GM23338 (cell line): ENCODE measurements at regions not wholly inside any gene's neighbourhood (a gene's known extent, or its start where the extent isn't known, plus 50 kb on each side); places are given as distances from the start of the nearest gene placed in this dataset.

Experiments used
- EZH2 ChIP-seq: fragments of 200-600 bp; sonication (generic); IDR thresholded peaks from one replicate; pipeline ENCODE4 v1.8.0; 2017; ENCODE audit warnings: antibody characterized with exemption, mild to moderate bottlenecking, low read depth; ENCODE audit not compliant: unreplicated experiment
- ZNF331 ChIP-seq: fragments of 250-450 bp; sonication (Bioruptor Pico); IDR thresholded peaks from 2 replicates; pipeline ENCODE4 v1.5.0; 2020; ENCODE audit warnings: low read depth, mild to moderate bottlenecking, moderate library complexity
- TF ChIP-seq, protein P1 (sequence below), 2 experiments: fragments of 200-600 bp in 1 of 2; sonication (generic) in 1 of 2; conservative IDR thresholded peaks; 2 replicates each; pipeline versions ENCODE4 v1.5.1 to v1.6.1; 2016 to 2017; ENCODE audit warnings: antibody characterized with exemption in 2 of 2, low read depth in 2 of 2, mild to moderate bottlenecking in 2 of 2, moderate library complexity in 1 of 2
- TF ChIP-seq, protein P2 (sequence below): IDR thresholded peaks from one replicate; pipeline ENCODE4 v1.6.1; 2018; ENCODE audit warnings: antibody characterized with exemption; ENCODE audit not compliant: unreplicated experiment

DNA sequence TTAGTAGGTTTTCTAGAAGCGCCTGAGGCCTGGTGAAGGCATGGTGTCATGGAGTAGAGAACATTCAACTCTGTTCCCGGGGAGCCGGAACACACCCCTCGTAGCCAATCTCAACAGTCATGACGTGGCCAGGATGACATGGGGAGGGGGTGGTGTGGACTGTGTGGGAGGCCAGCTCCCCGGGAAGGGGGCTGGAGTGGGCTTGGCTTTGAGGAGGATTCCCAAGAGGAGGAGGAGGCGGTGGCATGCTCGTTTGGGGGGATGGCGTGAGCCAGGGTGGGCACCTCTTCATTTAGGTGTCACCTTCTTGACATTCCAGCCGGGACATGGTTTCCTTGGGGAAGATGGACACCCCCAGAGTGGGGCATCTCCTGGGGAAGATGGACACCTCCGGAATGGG is 257.5 kb downstream of the SEC14L1 start:
- TF ChIP-seq, protein P1, sequence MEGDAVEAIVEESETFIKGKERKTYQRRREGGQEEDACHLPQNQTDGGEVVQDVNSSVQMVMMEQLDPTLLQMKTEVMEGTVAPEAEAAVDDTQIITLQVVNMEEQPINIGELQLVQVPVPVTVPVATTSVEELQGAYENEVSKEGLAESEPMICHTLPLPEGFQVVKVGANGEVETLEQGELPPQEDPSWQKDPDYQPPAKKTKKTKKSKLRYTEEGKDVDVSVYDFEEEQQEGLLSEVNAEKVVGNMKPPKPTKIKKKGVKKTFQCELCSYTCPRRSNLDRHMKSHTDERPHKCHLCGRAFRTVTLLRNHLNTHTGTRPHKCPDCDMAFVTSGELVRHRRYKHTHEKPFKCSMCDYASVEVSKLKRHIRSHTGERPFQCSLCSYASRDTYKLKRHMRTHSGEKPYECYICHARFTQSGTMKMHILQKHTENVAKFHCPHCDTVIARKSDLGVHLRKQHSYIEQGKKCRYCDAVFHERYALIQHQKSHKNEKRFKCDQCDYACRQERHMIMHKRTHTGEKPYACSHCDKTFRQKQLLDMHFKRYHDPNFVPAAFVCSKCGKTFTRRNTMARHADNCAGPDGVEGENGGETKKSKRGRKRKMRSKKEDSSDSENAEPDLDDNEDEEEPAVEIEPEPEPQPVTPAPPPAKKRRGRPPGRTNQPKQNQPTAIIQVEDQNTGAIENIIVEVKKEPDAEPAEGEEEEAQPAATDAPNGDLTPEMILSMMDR (conservative IDR thresholded peaks at IDR 0.05; ENCODE audit: low read depth in 2 of 2), result no peak
- TF ChIP-seq ZNF331 (no peak), EZH2 (no peak)
- TF ChIP-seq, protein P2, sequence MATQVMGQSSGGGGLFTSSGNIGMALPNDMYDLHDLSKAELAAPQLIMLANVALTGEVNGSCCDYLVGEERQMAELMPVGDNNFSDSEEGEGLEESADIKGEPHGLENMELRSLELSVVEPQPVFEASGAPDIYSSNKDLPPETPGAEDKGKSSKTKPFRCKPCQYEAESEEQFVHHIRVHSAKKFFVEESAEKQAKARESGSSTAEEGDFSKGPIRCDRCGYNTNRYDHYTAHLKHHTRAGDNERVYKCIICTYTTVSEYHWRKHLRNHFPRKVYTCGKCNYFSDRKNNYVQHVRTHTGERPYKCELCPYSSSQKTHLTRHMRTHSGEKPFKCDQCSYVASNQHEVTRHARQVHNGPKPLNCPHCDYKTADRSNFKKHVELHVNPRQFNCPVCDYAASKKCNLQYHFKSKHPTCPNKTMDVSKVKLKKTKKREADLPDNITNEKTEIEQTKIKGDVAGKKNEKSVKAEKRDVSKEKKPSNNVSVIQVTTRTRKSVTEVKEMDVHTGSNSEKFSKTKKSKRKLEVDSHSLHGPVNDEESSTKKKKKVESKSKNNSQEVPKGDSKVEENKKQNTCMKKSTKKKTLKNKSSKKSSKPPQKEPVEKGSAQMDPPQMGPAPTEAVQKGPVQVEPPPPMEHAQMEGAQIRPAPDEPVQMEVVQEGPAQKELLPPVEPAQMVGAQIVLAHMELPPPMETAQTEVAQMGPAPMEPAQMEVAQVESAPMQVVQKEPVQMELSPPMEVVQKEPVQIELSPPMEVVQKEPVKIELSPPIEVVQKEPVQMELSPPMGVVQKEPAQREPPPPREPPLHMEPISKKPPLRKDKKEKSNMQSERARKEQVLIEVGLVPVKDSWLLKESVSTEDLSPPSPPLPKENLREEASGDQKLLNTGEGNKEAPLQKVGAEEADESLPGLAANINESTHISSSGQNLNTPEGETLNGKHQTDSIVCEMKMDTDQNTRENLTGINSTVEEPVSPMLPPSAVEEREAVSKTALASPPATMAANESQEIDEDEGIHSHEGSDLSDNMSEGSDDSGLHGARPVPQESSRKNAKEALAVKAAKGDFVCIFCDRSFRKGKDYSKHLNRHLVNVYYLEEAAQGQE, result no peak
